CD14-positive monocyte (primary cell): ENCODE measurements at regions not wholly inside any gene's neighbourhood (a gene's known extent, or its start where the extent isn't known, plus 50 kb on each side); places are given as distances from the start of the nearest gene placed in this dataset.
"Not testable (repeated sequence)": the region's sequence is repeated elsewhere in the genome, so short reads cannot be mapped to it uniquely, and the experiment has no call there.

ENCODE experiments used
- DNase-seq, 3 donors: peaks; one replicate each; pipeline ENCODE4 v3.0.0-alpha.2; 2011 to 2022
- H2AFZ ChIP-seq: 2 replicates; pipeline ENCODE4 v1.6.0; 2012; ENCODE audit warnings: mild to moderate bottlenecking, low read depth, low read length, inconsistent platforms; ENCODE audit not compliant: insufficient read depth, poor library complexity, severe bottlenecking
- H3K27ac ChIP-seq, 2 donors: 1 replicate in 1 of 2; 2 replicates in 1 of 2; pipeline ENCODE4 v1.5.1; 2012 to 2013; ENCODE audit warnings: low read length in 2 of 2, control low read depth in 1 of 2, inconsistent platforms in 1 of 2, low read depth in 1 of 2, mild to moderate bottlenecking in 1 of 2
- H3K27me3 ChIP-seq, 2 donors: one replicate each; pipeline versions ENCODE4 v1.6.0 to v1.6.1; 2011 to 2013; ENCODE audit warnings: low read length in 2 of 2; ENCODE audit not compliant: control insufficient read depth in 2 of 2, insufficient read depth in 2 of 2
- H3K36me3 ChIP-seq, 2 donors: replicated peaks in 1 of 2; 1 replicate in 1 of 2; 2 replicates in 1 of 2; pipeline versions ENCODE4 v1.5.1 to v1.6.1; 2012 to 2013; ENCODE audit warnings: low read length in 2 of 2, control low read depth in 1 of 2, inconsistent platforms in 1 of 2, mild to moderate bottlenecking in 1 of 2; ENCODE audit not compliant: insufficient read depth in 2 of 2, control insufficient read depth in 1 of 2
- H3K4me1 ChIP-seq, 2 donors: 1 replicate in 1 of 2; 2 replicates in 1 of 2; pipeline versions ENCODE4 v1.5.1 to v1.6.1; 2012 to 2013; ENCODE audit warnings: low read length in 2 of 2, control low read depth in 1 of 2, inconsistent platforms in 1 of 2, mild to moderate bottlenecking in 1 of 2, moderate library complexity in 1 of 2; ENCODE audit not compliant: insufficient read depth in 2 of 2, control insufficient read depth in 1 of 2
- H3K4me2 ChIP-seq: replicated peaks from 2 replicates; pipeline ENCODE3; 2012; ENCODE audit warnings: low read length, moderate library complexity, mild to moderate bottlenecking; ENCODE audit not compliant: poor library complexity, severe bottlenecking; ENCODE audit errors: extremely low read depth
- H3K4me3 ChIP-seq, 3 experiments: fragments of 200-600 bp in 1 of 3; sonication (generic) in 1 of 3; replicated peaks in 1 of 3; 1 replicate in 2 of 3; 2 replicates in 1 of 3; pipeline ENCODE4 v1.5.1; 2011 to 2013; ENCODE audit warnings: low read length in 3 of 3, mild to moderate bottlenecking in 3 of 3, control low read depth in 2 of 3, low read depth in 2 of 3, inconsistent platforms in 1 of 3, moderate library complexity in 1 of 3
- H3K79me2 ChIP-seq: 2 replicates; pipeline ENCODE4 v1.6.0; 2012; ENCODE audit warnings: mild to moderate bottlenecking, control low read depth, inconsistent platforms, low read length, moderate library complexity; ENCODE audit not compliant: insufficient read depth
- H3K9ac ChIP-seq: 2 replicates; pipeline ENCODE4 v1.6.0; 2017; ENCODE audit warnings: low read length, mild to moderate bottlenecking; ENCODE audit not compliant: insufficient read depth, poor library complexity, severe bottlenecking
- H3K9me3 ChIP-seq, 2 donors: replicated peaks in 1 of 2; 1 replicate in 1 of 2; 2 replicates in 1 of 2; pipeline versions ENCODE4 v1.5.1 to v1.6.1; 2012 to 2013; ENCODE audit warnings: low read length in 2 of 2, control low read depth in 1 of 2; ENCODE audit not compliant: control insufficient read depth in 1 of 2, insufficient read depth in 1 of 2
- H4K20me1 ChIP-seq: 2 replicates; pipeline ENCODE4 v1.6.0; 2012; ENCODE audit warnings: mild to moderate bottlenecking, low read length, control low read depth, moderate library complexity; ENCODE audit not compliant: insufficient read depth
- H3K27ac Mint-ChIP-seq, 7 donors: one replicate each; pipeline ENCODE4 v1.8.0; 2020; ENCODE audit warnings: mild to moderate bottlenecking in 7 of 7, mixed read lengths in 7 of 7, moderate library complexity in 6 of 7, inconsistent platforms in 2 of 7
- H3K27me3 Mint-ChIP-seq, 3 donors: one replicate each; pipeline ENCODE4 v1.8.0; 2021 to 2022; ENCODE audit warnings: low read depth in 3 of 3, mild to moderate bottlenecking in 3 of 3, mixed read lengths in 3 of 3, moderate library complexity in 3 of 3, inconsistent platforms in 1 of 3
- H3K36me3 Mint-ChIP-seq, 2 donors: one replicate each; pipeline ENCODE4 v1.8.0; 2020; ENCODE audit warnings: mixed read lengths in 2 of 2, inconsistent platforms in 1 of 2, mild to moderate bottlenecking in 1 of 2
- H3K4me1 Mint-ChIP-seq: one replicate; pipeline ENCODE4 v1.8.0; 2020; ENCODE audit warnings: mild to moderate bottlenecking, mixed read lengths
- H3K4me3 Mint-ChIP-seq, 2 donors: one replicate each; pipeline ENCODE4 v1.8.0; 2020; ENCODE audit warnings: mild to moderate bottlenecking in 2 of 2, mixed read lengths in 2 of 2, moderate library complexity in 1 of 2
- H3K9me3 Mint-ChIP-seq, 7 donors: one replicate each; pipeline ENCODE4 v1.8.0; 2020 to 2022; ENCODE audit warnings: mixed read lengths in 7 of 7, mild to moderate bottlenecking in 6 of 7, moderate library complexity in 6 of 7, inconsistent platforms in 2 of 7
- WGBS: methylation state at CpG from one replicate; pipeline ENCODE4 v1.1.5; 2013; ENCODE audit warnings: missing lambda C conversion rate; ENCODE audit not compliant: insufficient coverage; 5-methylcytosine and 5-hydroxymethylcytosine counted together
- intact Hi-C, 2 donors: fragments of 100-400 bp; cut with micrococcal nuclease; formaldehyde crosslinking; loops; one replicate each; pipeline versions ENCODE4 v1.15.0 to v1.15.1; 2023
- TF ChIP-seq, protein P1 (sequence below): fragments of 200-600 bp; IDR thresholded peaks from one replicate; pipeline ENCODE4 v1.8.0; 2022; ENCODE audit warnings: antibody characterized with exemption, mild to moderate bottlenecking

DNA sequence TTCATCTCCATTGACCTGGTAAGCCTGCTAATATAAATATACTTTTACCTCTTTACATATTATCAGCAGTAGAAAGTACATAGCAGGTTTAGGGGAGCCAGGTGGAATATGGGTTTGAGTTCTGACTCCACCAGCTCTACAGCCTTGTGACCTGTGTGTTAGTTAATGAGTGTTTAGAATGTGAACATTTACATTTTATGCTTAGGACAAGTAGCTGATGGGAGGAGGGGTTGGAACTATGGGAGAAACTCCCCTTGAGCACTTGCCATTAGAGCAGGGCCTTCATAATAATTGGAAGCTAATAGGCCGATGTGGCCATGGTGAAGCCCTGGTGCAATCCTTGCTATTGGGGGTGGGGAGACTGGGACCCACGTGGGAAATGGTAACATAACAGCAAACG lies 148.3 kb upstream of the NTRK2 start:
- no peaks in the 10 kb centered on the region for H3K36me3 Mint-ChIP-seq
- H3K4me1 Mint-ChIP-seq = no peaks in the 10 kb centered on the region
- Histone ChIP-seq H3K4me3 (no peak overlapping the region), H3K36me3 (no peaks in the 10 kb centered on the region), H3K4me1 (no peaks in the 10 kb centered on the region), H3K27ac (no peak overlapping the region), H3K27me3 (no peaks in the 10 kb centered on the region), H3K9me3 (peaks cover 0 to 4% of the 10 kb centered on the region in 2 donors), H2AFZ (no peak overlapping the region), H4K20me1 (no peaks in the 10 kb centered on the region), H3K79me2 (no peaks in the 10 kb centered on the region), H3K4me2 (no peak overlapping the region), H3K9ac (no peak overlapping the region)
- peaks cover 4 to 14% (median 6%) of the 10 kb centered on the region in 7 donors for H3K9me3 Mint-ChIP-seq
- WGBS = 60% methylated on average over 1 of the region's 3 CpGs
- intact Hi-C loops = no loop called here
- DNase-seq = no peak
- H3K27me3 Mint-ChIP-seq = peaks cover 0 to 2% (median 0%) of the 10 kb centered on the region in 3 donors
- H3K4me3 Mint-ChIP-seq = no peak overlapping the region
- H3K27ac Mint-ChIP-seq = no peak overlapping the region
- TF ChIP-seq, protein P1, sequence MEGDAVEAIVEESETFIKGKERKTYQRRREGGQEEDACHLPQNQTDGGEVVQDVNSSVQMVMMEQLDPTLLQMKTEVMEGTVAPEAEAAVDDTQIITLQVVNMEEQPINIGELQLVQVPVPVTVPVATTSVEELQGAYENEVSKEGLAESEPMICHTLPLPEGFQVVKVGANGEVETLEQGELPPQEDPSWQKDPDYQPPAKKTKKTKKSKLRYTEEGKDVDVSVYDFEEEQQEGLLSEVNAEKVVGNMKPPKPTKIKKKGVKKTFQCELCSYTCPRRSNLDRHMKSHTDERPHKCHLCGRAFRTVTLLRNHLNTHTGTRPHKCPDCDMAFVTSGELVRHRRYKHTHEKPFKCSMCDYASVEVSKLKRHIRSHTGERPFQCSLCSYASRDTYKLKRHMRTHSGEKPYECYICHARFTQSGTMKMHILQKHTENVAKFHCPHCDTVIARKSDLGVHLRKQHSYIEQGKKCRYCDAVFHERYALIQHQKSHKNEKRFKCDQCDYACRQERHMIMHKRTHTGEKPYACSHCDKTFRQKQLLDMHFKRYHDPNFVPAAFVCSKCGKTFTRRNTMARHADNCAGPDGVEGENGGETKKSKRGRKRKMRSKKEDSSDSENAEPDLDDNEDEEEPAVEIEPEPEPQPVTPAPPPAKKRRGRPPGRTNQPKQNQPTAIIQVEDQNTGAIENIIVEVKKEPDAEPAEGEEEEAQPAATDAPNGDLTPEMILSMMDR = no peak

DNA sequence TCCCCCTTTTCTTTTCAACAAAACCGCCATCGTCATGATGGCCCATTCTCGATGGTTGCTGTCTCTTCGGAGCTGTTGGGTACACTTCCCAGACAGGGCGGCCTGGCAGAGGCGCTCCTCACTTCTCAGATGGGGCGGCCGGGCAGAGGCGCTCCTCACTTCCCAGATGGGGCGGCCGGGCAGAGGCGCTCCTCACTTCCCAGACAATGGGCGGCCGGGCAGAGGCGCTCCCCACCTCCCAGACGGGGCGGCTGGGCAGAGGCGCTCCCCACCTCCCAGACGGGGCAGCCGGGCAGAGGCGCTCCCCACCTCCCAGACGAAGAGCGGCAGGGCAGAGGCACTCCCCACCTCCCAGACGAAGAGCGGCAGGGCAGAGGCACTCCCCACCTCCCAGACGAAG lies 143.3 kb upstream of the NTRK2 start:
- intact Hi-C loops = not testable (repeated sequence)

DNA sequence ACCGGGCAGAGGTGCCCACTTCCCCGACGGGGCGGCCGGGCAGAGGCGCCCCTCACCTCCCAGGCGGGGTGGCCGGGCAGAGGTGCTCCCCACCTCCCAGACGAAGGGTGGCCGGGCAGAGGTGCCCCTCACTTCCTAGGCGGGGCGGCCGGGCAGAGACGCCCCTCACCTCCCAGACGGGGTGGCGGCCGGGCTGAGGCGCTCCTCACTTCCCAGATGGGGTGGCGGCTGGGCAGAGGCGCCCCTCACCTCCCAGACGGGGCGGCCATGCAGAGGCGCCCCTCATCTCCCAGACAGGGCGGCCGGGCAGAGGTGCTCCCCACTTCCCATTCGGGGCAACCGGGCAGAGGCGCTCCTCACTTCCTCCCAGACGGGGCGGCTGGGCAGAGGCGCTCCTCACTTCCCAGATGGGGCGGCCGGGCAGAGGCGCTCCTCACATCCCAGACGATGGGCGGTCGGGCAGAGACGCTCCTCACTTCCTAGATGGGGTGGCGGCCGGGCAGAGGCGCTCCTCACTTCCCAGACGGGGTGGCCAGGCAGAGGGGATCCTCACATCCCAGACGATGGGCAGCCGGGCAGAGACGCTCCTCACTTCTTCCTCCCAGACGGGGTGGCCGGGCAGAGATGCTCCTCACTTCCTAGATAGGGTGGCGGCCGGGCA lies 142.3 kb upstream of the NTRK2 start:
- H3K27me3 Mint-ChIP-seq, H3K4me1 Mint-ChIP-seq, H3K4me2 ChIP-seq, H4K20me1 ChIP-seq, H3K27ac Mint-ChIP-seq, H3K4me1 ChIP-seq, H3K27me3 ChIP-seq, DNase-seq, H3K9ac ChIP-seq, H3K36me3 Mint-ChIP-seq, H3K27ac ChIP-seq, H3K79me2 ChIP-seq, H3K4me3 Mint-ChIP-seq, H3K36me3 ChIP-seq, intact Hi-C loops, H2AFZ ChIP-seq, H3K4me3 ChIP-seq: not testable (repeated sequence)
- H3K9me3 ChIP-seq = peaks cover 0 to 11% of the 10 kb centered on the region in 2 donors
- WGBS = 94% methylated on average over 22 of the region's 49 CpGs
- peaks cover 14 to 32% (median 24%) of the 10 kb centered on the region in 7 donors for H3K9me3 Mint-ChIP-seq

More for the DNA sequence above, 143.3 kb upstream of the NTRK2 start:
- peaks cover 0 to 11% of the 10 kb centered on the region in 2 donors for H3K9me3 ChIP-seq
- not testable (repeated sequence) for H3K36me3 Mint-ChIP-seq, H3K4me1 ChIP-seq, H3K4me3 Mint-ChIP-seq, H3K79me2 ChIP-seq, H3K27ac Mint-ChIP-seq, H3K4me2 ChIP-seq, H4K20me1 ChIP-seq, H3K9ac ChIP-seq, H3K27me3 ChIP-seq, H3K36me3 ChIP-seq, DNase-seq, H3K4me1 Mint-ChIP-seq, H3K27me3 Mint-ChIP-seq, H3K4me3 ChIP-seq, H3K27ac ChIP-seq, H2AFZ ChIP-seq
- peaks cover 12 to 25% (median 21%) of the 10 kb centered on the region in 7 donors for H3K9me3 Mint-ChIP-seq
- 93% methylated on average over 10 of the region's 26 CpGs for WGBS

DNA sequence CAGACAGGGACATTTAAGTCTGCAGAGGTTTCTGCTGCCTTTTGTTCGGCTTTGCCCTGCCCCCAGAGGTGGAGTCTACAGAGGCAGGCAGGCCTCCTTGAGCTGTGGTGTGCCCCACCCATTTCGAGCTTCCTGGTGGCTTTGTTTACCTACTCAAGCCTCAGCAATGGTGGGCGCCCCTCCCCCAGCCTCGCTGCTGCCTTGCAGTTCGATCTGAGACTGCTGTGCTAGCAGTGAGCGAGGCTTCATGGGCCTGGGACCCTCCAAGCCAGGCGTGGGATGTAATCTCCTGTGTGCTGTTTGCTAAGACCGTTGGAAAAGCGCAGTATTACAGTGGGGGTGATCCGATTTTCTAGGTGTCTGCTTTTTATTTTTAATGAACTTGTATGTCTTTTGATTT lies 133.6 kb upstream of the NTRK2 start:
- H2AFZ ChIP-seq, H3K4me2 ChIP-seq, H3K36me3 ChIP-seq, H3K36me3 Mint-ChIP-seq, H3K4me3 Mint-ChIP-seq, H3K4me1 Mint-ChIP-seq, intact Hi-C loops, H3K27me3 ChIP-seq, H3K79me2 ChIP-seq, H3K4me1 ChIP-seq, H4K20me1 ChIP-seq, H3K27ac Mint-ChIP-seq, H3K9ac ChIP-seq, H3K27ac ChIP-seq, H3K4me3 ChIP-seq, DNase-seq, H3K27me3 Mint-ChIP-seq: not testable (repeated sequence)
- H3K9me3 Mint-ChIP-seq = peaks cover 9 to 32% (median 21%) of the 10 kb centered on the region in 7 donors
- WGBS = 68% methylated on average over 8 of the region's 10 CpGs
- peaks cover 5 to 24% of the 10 kb centered on the region in 2 donors for H3K9me3 ChIP-seq
